T-helper 1 cell treated with Interleukin-12 subunit alpha and Interleukin-12 subunit beta and Interleukin-4 antibody, amounts not matched to agents 30 μg/mL and 1 μg/mL, for 36 hours (primary cell): ENCODE measurements at regions not wholly inside any gene's neighbourhood (a gene's known extent, or its start where the extent isn't known, plus 50 kb on each side); places are given as distances from the start of the nearest gene placed in this dataset.

Experiments
- H3K27ac Mint-ChIP-seq: one replicate; pipeline ENCODE4 v1.8.0; 2021; ENCODE audit warnings: mild to moderate bottlenecking, mixed read lengths
- H3K27me3 Mint-ChIP-seq: one replicate; pipeline ENCODE4 v1.8.0; 2021; ENCODE audit warnings: low read depth, mixed read lengths
- H3K36me3 Mint-ChIP-seq: one replicate; pipeline ENCODE4 v1.8.0; 2021; ENCODE audit warnings: low read depth, mixed read lengths
- H3K4me1 Mint-ChIP-seq: one replicate; pipeline ENCODE4 v1.8.0; 2021; ENCODE audit warnings: low read depth, mixed read lengths
- H3K4me3 Mint-ChIP-seq: one replicate; pipeline ENCODE4 v1.8.0; 2021; ENCODE audit warnings: mild to moderate bottlenecking, moderate library complexity, mixed read lengths
- H3K9me3 Mint-ChIP-seq: one replicate; pipeline ENCODE4 v1.8.0; 2021; ENCODE audit warnings: mixed read lengths

- Mint-ChIP-seq H3K9me3 (peaks cover 19% of the 10 kb centered on the region), H3K36me3 (no peaks in the 10 kb centered on the region), H3K27ac (no peak overlapping the region), H3K27me3 (no peaks in the 10 kb centered on the region), H3K4me1 (no peaks in the 10 kb centered on the region), H3K4me3 (no peak overlapping the region)
Measured at GRCh38 chr21:16644685-16645084, 868.2 kb upstream of the CXADR start.

- no peaks in the 10 kb centered on the region for H3K36me3 Mint-ChIP-seq
- no peak overlapping the region for H3K4me3 Mint-ChIP-seq
- H3K4me1 Mint-ChIP-seq = no peaks in the 10 kb centered on the region
- no peak overlapping the region for H3K27ac Mint-ChIP-seq
- peaks cover 24% of the 10 kb centered on the region for H3K9me3 Mint-ChIP-seq
- no peaks in the 10 kb centered on the region for H3K27me3 Mint-ChIP-seq
Measured at GRCh38 chr21:16650714-16651366, 862.0 kb upstream of the CXADR start.

GRCh38 chr21:16651956-16652355 is 860.9 kb upstream of the CXADR start:
- Mint-ChIP-seq H3K36me3 (no peaks in the 10 kb centered on the region), H3K9me3 (peaks cover 24% of the 10 kb centered on the region), H3K4me3 (no peak overlapping the region), H3K27me3 (no peaks in the 10 kb centered on the region), H3K27ac (no peak overlapping the region), H3K4me1 (no peaks in the 10 kb centered on the region)

- H3K27ac Mint-ChIP-seq = no peak overlapping the region
- H3K36me3 Mint-ChIP-seq = no peaks in the 10 kb centered on the region
- H3K4me1 Mint-ChIP-seq = no peaks in the 10 kb centered on the region
- no peak overlapping the region for H3K4me3 Mint-ChIP-seq
- H3K27me3 Mint-ChIP-seq = no peaks in the 10 kb centered on the region
- H3K9me3 Mint-ChIP-seq = peaks cover 23% of the 10 kb centered on the region
Measured at GRCh38 chr21:16663436-16663835, 849.4 kb upstream of the CXADR start.

- no peaks in the 10 kb centered on the region for H3K36me3 Mint-ChIP-seq
- no peak overlapping the region for H3K27ac Mint-ChIP-seq
- no peak overlapping the region for H3K4me3 Mint-ChIP-seq
- H3K4me1 Mint-ChIP-seq = no peaks in the 10 kb centered on the region
- H3K9me3 Mint-ChIP-seq = peaks cover 25% of the 10 kb centered on the region
- H3K27me3 Mint-ChIP-seq = no peaks in the 10 kb centered on the region
Measured at GRCh38 chr21:16667395-16667794, 845.4 kb upstream of the CXADR start.

- Mint-ChIP-seq H3K4me3 (no peak overlapping the region), H3K27me3 (no peaks in the 10 kb centered on the region), H3K27ac (no peak overlapping the region), H3K4me1 (no peaks in the 10 kb centered on the region), H3K9me3 (peaks cover 14% of the 10 kb centered on the region), H3K36me3 (no peaks in the 10 kb centered on the region)
Measured at GRCh38 chr21:16674949-16675348, 837.9 kb upstream of the CXADR start.

GRCh38 chr21:16676391-16676790 is 836.5 kb upstream of the CXADR start:
- Mint-ChIP-seq H3K9me3 (peaks cover 17% of the 10 kb centered on the region), H3K27ac (no peak overlapping the region), H3K27me3 (no peaks in the 10 kb centered on the region), H3K4me3 (no peak overlapping the region), H3K4me1 (no peaks in the 10 kb centered on the region), H3K36me3 (no peaks in the 10 kb centered on the region)

GRCh38 chr21:16678429-16679160 is 834.2 kb upstream of the CXADR start:
- no peaks in the 10 kb centered on the region for H3K36me3 Mint-ChIP-seq
- no peaks in the 10 kb centered on the region for H3K27me3 Mint-ChIP-seq
- peaks cover 18% of the 10 kb centered on the region for H3K9me3 Mint-ChIP-seq
- no peaks in the 10 kb centered on the region for H3K4me1 Mint-ChIP-seq
- H3K27ac Mint-ChIP-seq = no peak overlapping the region
- H3K4me3 Mint-ChIP-seq = no peak overlapping the region

- Mint-ChIP-seq H3K4me3 (no peak overlapping the region), H3K36me3 (peaks cover 2% of the 10 kb centered on the region), H3K4me1 (no peaks in the 10 kb centered on the region), H3K9me3 (peaks cover 43% of the 10 kb centered on the region), H3K27ac (no peak overlapping the region), H3K27me3 (no peaks in the 10 kb centered on the region)
Measured at GRCh38 chr21:16695074-16695473, 817.8 kb upstream of the CXADR start.

GRCh38 chr21:16707274-16707673 is 805.6 kb upstream of the CXADR start:
- Mint-ChIP-seq H3K27ac (no peak overlapping the region), H3K36me3 (no peaks in the 10 kb centered on the region), H3K4me3 (no peak overlapping the region), H3K4me1 (no peaks in the 10 kb centered on the region), H3K27me3 (no peaks in the 10 kb centered on the region), H3K9me3 (peaks cover 28% of the 10 kb centered on the region)

- H3K9me3 Mint-ChIP-seq = peaks cover 33% of the 10 kb centered on the region
- H3K27ac Mint-ChIP-seq = no peak overlapping the region
Measured at GRCh38 chr21:16708101-16708835, 804.6 kb upstream of the CXADR start.

GRCh38 chr21:16709866-16710550 is 802.8 kb upstream of the CXADR start:
- Mint-ChIP-seq H3K36me3 (no peaks in the 10 kb centered on the region), H3K9me3 (peaks cover 35% of the 10 kb centered on the region), H3K4me3 (no peak overlapping the region), H3K27ac (no peak overlapping the region), H3K27me3 (no peaks in the 10 kb centered on the region), H3K4me1 (no peaks in the 10 kb centered on the region)

More at GRCh38 chr21:16708101-16708835, 804.6 kb upstream of the CXADR start:
- no peaks in the 10 kb centered on the region for H3K4me1 Mint-ChIP-seq
- H3K27me3 Mint-ChIP-seq = no peaks in the 10 kb centered on the region
- H3K36me3 Mint-ChIP-seq = no peaks in the 10 kb centered on the region
- no peak overlapping the region for H3K4me3 Mint-ChIP-seq

GRCh38 chr21:16711757-16712156 is 801.1 kb upstream of the CXADR start:
- no peak overlapping the region for H3K27ac Mint-ChIP-seq
- no peaks in the 10 kb centered on the region for H3K27me3 Mint-ChIP-seq
- no peaks in the 10 kb centered on the region for H3K4me1 Mint-ChIP-seq
- no peaks in the 10 kb centered on the region for H3K36me3 Mint-ChIP-seq
- no peak overlapping the region for H3K4me3 Mint-ChIP-seq
- peaks cover 35% of the 10 kb centered on the region for H3K9me3 Mint-ChIP-seq

- H3K36me3 Mint-ChIP-seq = no peaks in the 10 kb centered on the region
- H3K27me3 Mint-ChIP-seq = no peaks in the 10 kb centered on the region
- H3K27ac Mint-ChIP-seq = no peak overlapping the region
- H3K4me3 Mint-ChIP-seq = no peak overlapping the region
- H3K4me1 Mint-ChIP-seq = no peaks in the 10 kb centered on the region
- H3K9me3 Mint-ChIP-seq = peaks cover 34% of the 10 kb centered on the region
Measured at GRCh38 chr21:16713331-16714117, 799.3 kb upstream of the CXADR start.
